ENCODE measurements at regions not wholly inside any gene's neighbourhood (a gene's known extent, or its start where the extent isn't known, plus 50 kb on each side); places are given as distances from the start of the nearest gene placed in this dataset.

DNA sequence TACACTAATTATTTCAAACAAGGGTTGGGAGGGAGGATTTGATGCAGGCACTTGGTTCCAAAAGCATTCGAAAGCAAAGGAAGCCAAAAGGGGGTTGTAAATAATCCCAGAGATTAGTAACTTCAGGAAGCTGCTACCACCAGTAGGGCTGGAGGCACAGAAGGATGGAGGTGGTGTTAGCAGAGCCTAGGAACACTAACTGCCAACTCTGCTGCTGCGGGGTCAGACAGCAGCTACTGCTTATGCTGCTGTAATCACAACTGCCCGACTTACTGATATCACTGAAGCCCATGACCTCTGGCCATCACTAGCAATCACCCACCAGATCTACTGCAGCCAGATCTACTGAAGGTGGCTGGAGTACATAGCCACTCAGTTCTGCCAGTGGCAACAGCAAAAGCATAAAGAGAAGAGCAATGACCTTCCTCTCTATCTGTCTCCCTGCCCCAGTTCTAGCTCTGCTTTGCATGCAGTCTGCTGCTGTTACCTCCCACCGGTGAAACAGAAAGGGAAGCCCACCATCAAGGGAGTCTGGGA lies 408.5 kb downstream of the PLPP3 start:
- intact Hi-C loops (cut with DNase I) = no loop called here
- Histone ChIP-seq H3K27ac (replicated peaks in 1 of 4) (no peak overlapping the region), H3K9me3 (peaks cover 0 to 6% (median 2%) of the 10 kb centered on the region in 4 donors), H3K4me1 (peaks cover 0 to 30% (median 23%) of the 10 kb centered on the region in 4 donors), H3K4me3 (no peak overlapping the region), H3K27me3 (no peaks in the 10 kb centered on the region), H3K36me3 (no peaks in the 10 kb centered on the region)
- TF ChIP-seq POLR2AphosphoS5 (IDR thresholded peaks at IDR 0.05) = no peak
- TF ChIP-seq POLR2A (IDR thresholded peaks at IDR 0.05; ENCODE audit: low read depth) = no peak
- TF ChIP-seq, protein P1, sequence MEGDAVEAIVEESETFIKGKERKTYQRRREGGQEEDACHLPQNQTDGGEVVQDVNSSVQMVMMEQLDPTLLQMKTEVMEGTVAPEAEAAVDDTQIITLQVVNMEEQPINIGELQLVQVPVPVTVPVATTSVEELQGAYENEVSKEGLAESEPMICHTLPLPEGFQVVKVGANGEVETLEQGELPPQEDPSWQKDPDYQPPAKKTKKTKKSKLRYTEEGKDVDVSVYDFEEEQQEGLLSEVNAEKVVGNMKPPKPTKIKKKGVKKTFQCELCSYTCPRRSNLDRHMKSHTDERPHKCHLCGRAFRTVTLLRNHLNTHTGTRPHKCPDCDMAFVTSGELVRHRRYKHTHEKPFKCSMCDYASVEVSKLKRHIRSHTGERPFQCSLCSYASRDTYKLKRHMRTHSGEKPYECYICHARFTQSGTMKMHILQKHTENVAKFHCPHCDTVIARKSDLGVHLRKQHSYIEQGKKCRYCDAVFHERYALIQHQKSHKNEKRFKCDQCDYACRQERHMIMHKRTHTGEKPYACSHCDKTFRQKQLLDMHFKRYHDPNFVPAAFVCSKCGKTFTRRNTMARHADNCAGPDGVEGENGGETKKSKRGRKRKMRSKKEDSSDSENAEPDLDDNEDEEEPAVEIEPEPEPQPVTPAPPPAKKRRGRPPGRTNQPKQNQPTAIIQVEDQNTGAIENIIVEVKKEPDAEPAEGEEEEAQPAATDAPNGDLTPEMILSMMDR (IDR thresholded peaks at IDR 0.05) = no peak
- no peak for TF ChIP-seq EP300 (IDR thresholded peaks at IDR 0.05)
- WGBS = 77% methylated on average over 4 of the region's 4 CpGs
- DNase-seq (ENCODE audit: extremely low spot score) = no peak

DNA sequence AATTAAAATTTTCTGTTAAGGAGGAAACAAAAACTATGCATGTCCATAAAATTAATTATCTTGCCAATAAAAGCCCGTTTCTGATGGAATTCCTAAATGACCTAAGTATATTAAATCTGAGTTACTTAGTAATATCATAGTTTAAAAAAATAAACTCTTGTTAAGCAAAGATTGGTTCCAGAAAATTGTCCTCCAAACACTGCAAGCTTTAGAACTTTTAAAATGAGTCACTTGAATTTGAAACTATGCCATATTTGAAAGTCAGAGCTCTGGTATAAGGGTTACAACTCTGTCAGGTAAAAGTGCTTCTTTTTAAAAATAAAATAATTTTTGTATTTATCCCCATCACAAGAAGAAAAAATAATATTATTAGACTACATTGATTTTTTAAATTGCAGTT lies 409.5 kb downstream of the PLPP3 start:
- WGBS = 20% methylated on average over 1 of the region's 1 CpG
- Histone ChIP-seq H3K36me3 (no peaks in the 10 kb centered on the region), H3K4me1 (peaks cover 0 to 25% (median 17%) of the 10 kb centered on the region in 4 donors), H3K9me3 (peaks cover 0 to 6% (median 2%) of the 10 kb centered on the region in 4 donors), H3K27ac (replicated peaks in 1 of 4) (no peak overlapping the region), H3K27me3 (no peaks in the 10 kb centered on the region), H3K4me3 (no peak overlapping the region)
- DNase-seq (ENCODE audit: extremely low spot score) = no peak
- TF ChIP-seq EP300 (IDR thresholded peaks at IDR 0.05) = no peak
- TF ChIP-seq POLR2A (IDR thresholded peaks at IDR 0.05; ENCODE audit: low read depth) = no peak
- TF ChIP-seq POLR2AphosphoS5 (IDR thresholded peaks at IDR 0.05) = no peak
- TF ChIP-seq, protein P1 (IDR thresholded peaks at IDR 0.05) = no peak
- intact Hi-C loops (cut with DNase I) = no loop called here

DNA sequence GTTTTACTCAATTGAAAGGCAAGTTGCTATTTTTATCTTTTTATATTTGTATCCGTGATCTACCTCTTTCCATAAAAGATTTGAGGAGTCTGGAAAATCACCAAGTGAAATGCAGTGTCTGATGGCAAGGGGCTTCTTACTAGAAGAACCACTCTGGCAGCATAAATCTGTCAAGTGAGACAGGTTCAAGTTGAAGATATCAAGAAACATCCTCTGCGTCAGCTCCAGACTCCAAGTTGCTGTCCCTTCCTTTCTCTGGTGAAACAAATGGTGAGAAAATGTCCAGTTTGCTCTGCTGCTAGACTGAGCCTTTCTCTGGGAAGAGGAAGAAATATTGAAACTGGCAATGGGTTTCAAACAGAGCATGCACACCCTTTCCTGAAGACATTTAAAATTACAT lies 411.2 kb downstream of the PLPP3 start:
- DNase-seq (ENCODE audit: extremely low spot score) = no peak
- Histone ChIP-seq H3K27ac (replicated peaks in 1 of 4) (no peak overlapping the region), H3K4me3 (no peak overlapping the region), H3K9me3 (peaks cover 0 to 6% (median 2%) of the 10 kb centered on the region in 4 donors), H3K4me1 (peaks cover 0 to 18% (median 15%) of the 10 kb centered on the region in 4 donors), H3K36me3 (no peaks in the 10 kb centered on the region), H3K27me3 (no peaks in the 10 kb centered on the region)
- intact Hi-C loops (cut with DNase I) = no loop called here
- 58% methylated on average over 2 of the region's 2 CpGs for WGBS
- TF ChIP-seq, protein P1 (IDR thresholded peaks at IDR 0.05) = no peak
- TF ChIP-seq EP300 (IDR thresholded peaks at IDR 0.05) (no peak), POLR2A (IDR thresholded peaks at IDR 0.05; ENCODE audit: low read depth) (no peak), POLR2AphosphoS5 (IDR thresholded peaks at IDR 0.05) (no peak)

DNA sequence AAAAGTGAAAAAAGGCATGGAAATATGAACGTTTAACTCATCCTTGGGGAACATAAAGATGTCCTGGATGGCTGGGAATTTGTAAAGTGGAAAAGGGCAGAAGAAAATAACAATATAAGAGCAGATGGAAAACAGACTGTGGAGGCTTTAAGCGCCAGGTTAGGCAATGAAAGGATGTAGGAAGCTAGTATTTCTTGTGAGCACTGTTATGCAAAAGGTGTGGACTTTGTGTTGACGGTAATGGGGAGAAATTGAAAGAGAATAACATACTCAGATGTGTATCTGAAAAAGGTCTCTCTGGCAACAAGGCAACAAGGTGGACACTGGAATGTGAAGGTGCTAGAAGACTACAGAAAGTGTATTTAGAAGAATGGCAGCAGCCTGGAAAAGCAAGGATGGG lies 411.8 kb downstream of the PLPP3 start:
- H3K9me3 ChIP-seq = peaks cover 0 to under 1% (median 0%) of the 10 kb centered on the region in 4 donors
- 81% methylated on average over 3 of the region's 3 CpGs for WGBS
- no peak overlapping the region for H3K4me3 ChIP-seq
- no peak for DNase-seq (ENCODE audit: extremely low spot score)
- H3K27me3 ChIP-seq = no peaks in the 10 kb centered on the region
- H3K27ac ChIP-seq (replicated peaks in 1 of 4) = no peak overlapping the region
- H3K36me3 ChIP-seq = no peaks in the 10 kb centered on the region
- TF ChIP-seq, protein P1 (IDR thresholded peaks at IDR 0.05) = no peak
- TF ChIP-seq EP300 (IDR thresholded peaks at IDR 0.05) (no peak), POLR2AphosphoS5 (IDR thresholded peaks at IDR 0.05) (no peak), POLR2A (IDR thresholded peaks at IDR 0.05; ENCODE audit: low read depth) (no peak)
- peaks cover 0 to 18% (median 15%) of the 10 kb centered on the region in 4 donors for H3K4me1 ChIP-seq
- intact Hi-C loops (cut with DNase I) = no loop called here

DNA sequence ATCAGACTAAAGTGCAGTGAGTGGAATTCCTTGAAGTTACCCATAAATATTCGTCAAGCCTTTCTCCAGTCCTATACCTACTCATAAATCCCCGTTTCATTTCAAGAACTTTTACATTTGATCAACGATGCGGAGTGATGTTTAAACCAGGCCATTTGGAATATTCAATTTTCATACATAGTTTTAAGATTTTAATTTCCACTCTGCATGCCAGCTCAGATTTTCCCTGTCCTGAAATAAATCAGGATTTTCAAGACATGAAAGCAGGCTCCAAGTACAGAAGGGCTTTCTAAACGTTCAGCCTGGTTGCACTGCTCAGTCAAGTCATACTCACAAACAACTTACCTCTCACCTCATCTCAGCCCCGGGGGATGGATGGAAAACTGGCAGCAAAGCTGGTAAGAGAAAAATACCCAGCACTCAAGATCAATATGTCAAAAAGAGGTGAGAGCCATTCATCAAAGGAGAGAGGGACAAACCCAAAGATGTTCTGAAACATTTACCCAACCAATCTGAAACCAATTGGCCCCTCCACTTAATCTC lies 418.5 kb downstream of the PLPP3 start:
- no peak for TF ChIP-seq POLR2AphosphoS5 (IDR thresholded peaks at IDR 0.05)
- TF ChIP-seq EP300 (IDR thresholded peaks at IDR 0.05) = no peak
- TF ChIP-seq, protein P1 (IDR thresholded peaks at IDR 0.05) = no peak
- no peak for TF ChIP-seq POLR2A (IDR thresholded peaks at IDR 0.05; ENCODE audit: low read depth)
- no peak overlapping the region for H3K27ac ChIP-seq (replicated peaks in 1 of 4)
- intact Hi-C loops (cut with DNase I) = no loop called here
- 68% methylated on average over 6 of the region's 6 CpGs for WGBS
- H3K36me3 ChIP-seq = no peaks in the 10 kb centered on the region
- H3K27me3 ChIP-seq = no peaks in the 10 kb centered on the region
- H3K4me3 ChIP-seq = no peak overlapping the region
- H3K9me3 ChIP-seq = no peaks in the 10 kb centered on the region
- DNase-seq (ENCODE audit: extremely low spot score) = no peak
- H3K4me1 ChIP-seq = no peaks in the 10 kb centered on the region
